ENCODE measurements at regions not wholly inside any gene's neighbourhood (a gene's known extent, or its start where the extent isn't known, plus 50 kb on each side); places are given as distances from the start of the nearest gene placed in this dataset.

DNA sequence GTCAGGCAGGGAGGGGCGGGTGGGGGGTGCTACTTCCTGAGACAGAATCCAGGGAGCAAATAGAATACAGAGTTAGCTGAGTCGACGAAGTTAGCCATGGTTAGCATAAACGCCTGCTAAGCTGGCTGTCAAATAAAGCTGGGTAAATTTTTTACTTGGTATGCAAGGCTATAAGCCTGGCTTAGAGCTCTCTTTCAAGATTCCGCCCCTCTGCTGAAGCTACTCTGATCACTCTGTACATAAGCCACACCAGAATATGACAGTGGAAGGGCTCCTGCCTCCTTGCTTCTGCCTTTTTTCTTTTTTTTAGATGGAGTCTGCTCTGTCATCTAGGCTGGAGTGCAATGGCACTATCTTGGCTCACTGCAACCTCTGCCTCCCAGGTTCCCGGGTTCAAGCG, 58.3 kb downstream of the CYRIA start:
- Histone ChIP-seq H4K8ac (replicated peaks; ENCODE audit: insufficient read length, low read depth, low read length) (no peak overlapping the region), H2BK5ac (ENCODE audit: insufficient read length, low read length) (no peak overlapping the region), H3T11ph (ENCODE audit: low read length) (no peak overlapping the region), H3K79me2 (ENCODE audit: insufficient read depth, low read length) (no peaks in the 10 kb centered on the region), H3K79me1 (ENCODE audit: insufficient read depth, low read depth, low read length, poor library complexity, severe bottlenecking) (no peaks in the 10 kb centered on the region), H3K4me1 (ENCODE audit: insufficient read depth, low read length) (no peaks in the 10 kb centered on the region), H3K23me2 (ENCODE audit: insufficient read length, low read depth, low read length, poor library complexity, severe bottlenecking) (peaks cover 4% of the 10 kb centered on the region), H3K4ac (ENCODE audit: low read depth, low read length) (no peak overlapping the region), H2AFZ (ENCODE audit: low read length) (no peak overlapping the region), H3K23ac (ENCODE audit: insufficient read length, low read depth, low read length) (no peak overlapping the region), H4K20me1 (ENCODE audit: control insufficient read depth, insufficient read depth, insufficient read length) (no peaks in the 10 kb centered on the region), H2AK5ac (ENCODE audit: insufficient read length, low read length) (no peak overlapping the region), H3K18ac (ENCODE audit: insufficient read length, low read depth, low read length) (no peak overlapping the region), H2BK12ac (ENCODE audit: insufficient read length, low read depth, low read length) (no peak overlapping the region), H3K14ac (ENCODE audit: insufficient read depth, low read length) (no peak overlapping the region), H4K5ac (ENCODE audit: insufficient read length, low read depth, low read length) (no peak overlapping the region), H3K56ac (ENCODE audit: insufficient read length, low read depth, low read length) (no peak overlapping the region), H3K4me2 (ENCODE audit: insufficient read depth, insufficient read length, low read length) (no peak overlapping the region), H2BK120ac (ENCODE audit: low read depth, low read length, poor library complexity, severe bottlenecking) (no peak overlapping the region), H3K9me3 (ENCODE audit: control insufficient read depth, low read depth, low read length) (no peaks in the 10 kb centered on the region), H3K27ac (ENCODE audit: insufficient read length, low read depth, low read length) (no peak overlapping the region), H2BK15ac (ENCODE audit: low read depth, low read length) (no peak overlapping the region), H2BK20ac (ENCODE audit: low read depth, low read length, poor library complexity, severe bottlenecking) (no peak overlapping the region), H3K9ac (ENCODE audit: extremely low read depth, insufficient read length, low read length) (no peak overlapping the region), H4K91ac (ENCODE audit: insufficient read length, low read depth, low read length) (no peak overlapping the region), H3K27me3 (ENCODE audit: insufficient read depth, low read length) (no peaks in the 10 kb centered on the region)
- no CpG with 5 or more reads among the region's 7 CpGs for WGBS (ENCODE audit: extremely low coverage, insufficient read length, low lambda C conversion rate)
- Mint-ChIP-seq H3K4me1 (peaks cover 7 to 8% of the 10 kb centered on the region in 2 experiments; a peak in 2 of 4 replicates), H3K36me3 (ENCODE audit: insufficient read depth in 1 of 3, low read depth in 3 of 3) (no peaks in the 10 kb centered on the region), H3K4me3 (no peak overlapping the region), H3K9me3 (no peaks in the 10 kb centered on the region; a peak in 1 of 5 replicates), H3K27ac (no peak overlapping the region), H3K27me3 (ENCODE audit: low read depth) (no peaks in the 10 kb centered on the region)
- DNase-seq: no peak
- TF ChIP-seq, protein P1, sequence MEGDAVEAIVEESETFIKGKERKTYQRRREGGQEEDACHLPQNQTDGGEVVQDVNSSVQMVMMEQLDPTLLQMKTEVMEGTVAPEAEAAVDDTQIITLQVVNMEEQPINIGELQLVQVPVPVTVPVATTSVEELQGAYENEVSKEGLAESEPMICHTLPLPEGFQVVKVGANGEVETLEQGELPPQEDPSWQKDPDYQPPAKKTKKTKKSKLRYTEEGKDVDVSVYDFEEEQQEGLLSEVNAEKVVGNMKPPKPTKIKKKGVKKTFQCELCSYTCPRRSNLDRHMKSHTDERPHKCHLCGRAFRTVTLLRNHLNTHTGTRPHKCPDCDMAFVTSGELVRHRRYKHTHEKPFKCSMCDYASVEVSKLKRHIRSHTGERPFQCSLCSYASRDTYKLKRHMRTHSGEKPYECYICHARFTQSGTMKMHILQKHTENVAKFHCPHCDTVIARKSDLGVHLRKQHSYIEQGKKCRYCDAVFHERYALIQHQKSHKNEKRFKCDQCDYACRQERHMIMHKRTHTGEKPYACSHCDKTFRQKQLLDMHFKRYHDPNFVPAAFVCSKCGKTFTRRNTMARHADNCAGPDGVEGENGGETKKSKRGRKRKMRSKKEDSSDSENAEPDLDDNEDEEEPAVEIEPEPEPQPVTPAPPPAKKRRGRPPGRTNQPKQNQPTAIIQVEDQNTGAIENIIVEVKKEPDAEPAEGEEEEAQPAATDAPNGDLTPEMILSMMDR (conservative IDR thresholded peaks at IDR 0.05): no peak

Data from H9 (cell line).